AG09319 (cell line): ENCODE measurements at regions not wholly inside any gene's neighbourhood (a gene's known extent, or its start where the extent isn't known, plus 50 kb on each side); places are given as distances from the start of the nearest gene placed in this dataset.
"Not testable (repeated sequence)": the region's sequence is repeated elsewhere in the genome, so short reads cannot be mapped to it uniquely, and the experiment has no call there.

Experiments used
- DNase-seq: peaks from one replicate; pipeline ENCODE4 v3.0.0-alpha.2; 2010; ENCODE audit warnings: low read depth; ENCODE audit errors: extremely low read depth
- TF ChIP-seq, protein P1 (sequence below): IDR thresholded peaks from 2 replicates; pipeline ENCODE4 v1.5.1; 2011; ENCODE audit warnings: low read depth, mild to moderate bottlenecking, inconsistent platforms, low read length, moderate library complexity

DNA sequence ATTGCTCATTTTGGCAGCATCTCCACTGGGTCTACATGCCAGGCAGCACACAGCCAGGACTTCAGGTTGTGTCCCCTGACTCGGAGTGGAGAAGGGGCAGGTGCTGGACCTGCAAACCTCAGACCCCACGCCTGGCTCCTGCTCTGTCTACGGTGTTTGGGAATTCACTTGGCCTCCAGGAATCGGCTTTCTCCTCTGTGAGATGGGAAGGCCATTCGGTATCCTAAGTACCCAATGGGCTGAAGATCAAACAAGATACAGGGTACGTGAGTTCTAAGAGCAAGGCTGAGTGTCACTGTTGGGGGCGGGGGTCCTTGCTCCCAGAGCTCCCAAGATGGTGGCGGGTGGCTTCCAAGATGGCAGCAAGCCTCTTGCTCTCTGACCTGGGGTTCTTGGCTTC lies 73.2 kb upstream of the EN2 start:
- DNase-seq, result no peak
- TF ChIP-seq, protein P1, sequence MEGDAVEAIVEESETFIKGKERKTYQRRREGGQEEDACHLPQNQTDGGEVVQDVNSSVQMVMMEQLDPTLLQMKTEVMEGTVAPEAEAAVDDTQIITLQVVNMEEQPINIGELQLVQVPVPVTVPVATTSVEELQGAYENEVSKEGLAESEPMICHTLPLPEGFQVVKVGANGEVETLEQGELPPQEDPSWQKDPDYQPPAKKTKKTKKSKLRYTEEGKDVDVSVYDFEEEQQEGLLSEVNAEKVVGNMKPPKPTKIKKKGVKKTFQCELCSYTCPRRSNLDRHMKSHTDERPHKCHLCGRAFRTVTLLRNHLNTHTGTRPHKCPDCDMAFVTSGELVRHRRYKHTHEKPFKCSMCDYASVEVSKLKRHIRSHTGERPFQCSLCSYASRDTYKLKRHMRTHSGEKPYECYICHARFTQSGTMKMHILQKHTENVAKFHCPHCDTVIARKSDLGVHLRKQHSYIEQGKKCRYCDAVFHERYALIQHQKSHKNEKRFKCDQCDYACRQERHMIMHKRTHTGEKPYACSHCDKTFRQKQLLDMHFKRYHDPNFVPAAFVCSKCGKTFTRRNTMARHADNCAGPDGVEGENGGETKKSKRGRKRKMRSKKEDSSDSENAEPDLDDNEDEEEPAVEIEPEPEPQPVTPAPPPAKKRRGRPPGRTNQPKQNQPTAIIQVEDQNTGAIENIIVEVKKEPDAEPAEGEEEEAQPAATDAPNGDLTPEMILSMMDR, result no peak

DNA sequence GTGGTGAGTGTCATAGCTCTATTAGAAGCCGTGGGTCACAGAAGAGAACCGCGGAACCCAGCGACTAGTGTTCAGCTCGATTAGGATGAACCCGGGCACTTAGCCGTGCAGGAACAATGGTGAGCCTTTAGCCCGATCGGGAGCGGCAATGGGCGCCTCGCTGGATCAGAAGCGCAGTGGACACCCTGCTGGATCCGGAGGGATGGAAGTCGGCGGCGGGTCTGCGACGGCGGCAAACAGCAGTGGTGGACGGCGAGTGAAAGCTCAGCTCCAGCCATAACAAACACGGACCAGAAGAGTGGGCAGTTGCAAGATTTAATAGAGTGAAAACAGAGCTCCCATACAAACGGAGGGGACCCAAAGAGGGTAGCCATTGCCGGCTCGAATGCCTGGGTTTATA lies 72.7 kb upstream of the EN2 start:
- not testable (repeated sequence) for DNase-seq

DNA sequence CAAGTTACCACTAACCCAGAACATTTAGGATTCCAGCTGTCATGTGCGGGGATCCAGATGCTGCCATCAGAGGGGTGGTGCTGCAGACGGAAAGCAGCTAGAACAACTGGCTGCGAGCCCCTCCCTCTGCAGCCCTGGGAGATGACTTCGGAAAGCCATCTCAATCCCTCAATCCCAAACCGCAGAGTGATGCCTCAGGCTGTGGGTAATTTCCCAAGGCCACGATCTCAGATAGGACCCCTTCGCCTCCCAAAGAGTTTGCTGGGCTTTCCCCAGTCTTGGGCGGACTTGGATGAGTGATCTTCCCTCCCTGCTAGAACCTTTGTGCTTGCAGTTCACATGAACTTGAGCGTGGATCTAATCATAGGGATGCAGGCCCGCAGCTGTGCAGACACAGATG lies 71.3 kb upstream of the EN2 start:
- DNase-seq, result no peak
- TF ChIP-seq, protein P1, result no peak

DNA sequence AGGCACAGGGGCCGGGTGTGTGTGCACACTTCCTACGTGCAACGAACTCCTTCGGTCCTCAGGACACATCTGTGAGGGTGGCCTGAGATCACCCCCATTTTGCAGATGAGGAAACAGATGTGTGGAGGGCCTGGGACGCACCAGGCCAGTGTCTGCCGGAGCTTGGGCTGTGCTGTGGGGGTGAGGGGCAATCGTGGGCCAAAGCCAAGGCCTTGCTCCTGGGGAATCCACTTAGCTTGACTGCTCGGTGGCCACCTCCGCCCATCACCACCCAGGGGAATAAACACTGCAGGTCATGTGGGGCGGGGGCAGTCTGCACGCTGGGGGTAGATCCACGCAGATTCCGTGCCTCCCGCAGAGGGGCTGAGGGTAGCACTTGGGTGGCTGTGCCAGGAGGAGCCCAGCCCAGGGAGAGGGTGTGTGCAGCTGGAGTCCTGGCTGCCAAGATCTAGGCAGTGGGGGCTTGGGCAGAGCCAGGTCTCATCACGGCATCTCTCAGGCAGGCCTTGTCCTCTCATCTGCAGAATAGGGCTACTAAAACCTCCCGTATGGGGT lies 70.8 kb upstream of the EN2 start:
- DNase-seq, result no peak
- TF ChIP-seq, protein P1, result no peak

DNA sequence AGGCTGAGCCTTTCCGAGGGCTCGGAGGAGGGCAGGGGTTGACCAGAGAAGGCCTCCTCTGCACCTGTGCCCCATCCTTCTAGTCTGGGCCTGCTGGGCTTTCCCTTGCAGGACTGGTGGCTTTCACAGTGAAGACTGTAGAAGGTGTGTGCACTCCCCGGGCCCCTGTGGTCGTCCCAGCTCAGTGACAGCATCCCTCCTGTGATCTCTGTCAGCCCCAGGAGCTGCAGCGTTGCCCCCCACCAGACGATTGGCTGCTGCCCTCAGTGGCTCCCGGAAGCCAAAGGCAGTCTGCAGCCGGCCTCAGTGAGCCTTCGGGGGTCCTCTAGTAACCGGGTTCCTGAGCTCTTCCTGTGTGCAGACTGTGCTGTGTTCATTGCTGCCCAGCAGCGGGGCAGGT lies 69.4 kb upstream of the EN2 start:
- no peak for DNase-seq
- TF ChIP-seq, protein P1, result no peak

DNA sequence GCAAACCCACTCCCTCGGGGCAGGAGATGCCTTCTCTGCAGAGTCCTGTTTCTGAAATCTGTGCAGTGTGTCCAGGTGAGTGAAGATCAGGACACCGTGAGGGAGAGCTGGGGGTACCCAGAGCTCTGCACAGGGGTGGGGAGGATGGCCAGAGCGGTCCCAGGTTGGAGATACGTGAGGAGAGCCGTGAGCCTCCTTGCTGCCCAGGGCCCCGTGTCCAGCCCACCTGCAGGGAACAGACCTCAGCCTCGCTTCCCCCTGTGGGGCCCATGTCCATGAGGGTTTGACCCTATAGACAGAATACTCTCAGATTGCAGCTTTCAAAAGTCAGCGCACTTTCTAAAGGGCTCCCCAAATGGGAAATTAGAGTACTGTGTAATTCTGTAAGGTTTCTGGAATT lies 66.5 kb upstream of the EN2 start:
- TF ChIP-seq, protein P1, result no peak
- no peak for DNase-seq

DNA sequence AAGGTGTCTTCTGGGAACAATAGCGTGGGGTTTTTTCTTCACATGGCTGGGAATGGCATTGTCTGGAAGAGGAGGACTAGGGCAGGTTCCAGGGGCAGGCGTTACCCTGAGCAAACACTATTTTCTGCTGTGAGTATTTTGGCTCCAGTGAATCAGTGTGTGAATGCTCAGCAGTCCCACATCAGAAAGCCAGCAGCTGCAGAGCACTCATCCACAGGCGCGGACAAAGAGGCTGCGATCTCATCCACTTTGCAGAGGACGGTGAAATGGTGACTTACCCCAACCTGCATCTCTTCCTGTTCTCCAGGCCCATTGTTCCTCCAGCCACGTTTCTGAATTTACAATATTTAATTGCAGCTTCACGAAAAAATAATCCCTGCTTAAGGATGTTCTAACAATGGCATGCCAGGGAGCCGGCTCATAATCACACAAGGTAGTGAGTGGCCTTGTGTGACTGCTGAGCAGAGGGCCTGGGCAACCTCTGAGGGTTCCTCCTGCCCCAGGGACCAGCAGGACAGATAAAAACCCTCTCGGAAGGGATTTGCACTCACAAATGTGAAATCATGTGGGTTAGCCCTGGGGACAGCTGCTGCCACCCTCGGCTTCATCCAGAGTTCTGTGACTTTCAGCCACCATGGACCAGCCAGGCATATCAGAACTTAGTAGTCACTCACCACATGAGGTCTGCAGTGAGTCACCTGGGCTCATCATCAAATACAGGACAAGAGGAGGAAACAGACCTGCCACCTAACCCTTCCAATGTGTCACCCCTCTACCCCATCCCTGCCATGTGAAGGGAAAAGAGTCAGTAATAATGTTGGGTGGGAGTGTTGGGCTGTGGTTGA lies 65.0 kb upstream of the EN2 start:
- DNase-seq, result no peak
- TF ChIP-seq, protein P1, result no peak

DNA sequence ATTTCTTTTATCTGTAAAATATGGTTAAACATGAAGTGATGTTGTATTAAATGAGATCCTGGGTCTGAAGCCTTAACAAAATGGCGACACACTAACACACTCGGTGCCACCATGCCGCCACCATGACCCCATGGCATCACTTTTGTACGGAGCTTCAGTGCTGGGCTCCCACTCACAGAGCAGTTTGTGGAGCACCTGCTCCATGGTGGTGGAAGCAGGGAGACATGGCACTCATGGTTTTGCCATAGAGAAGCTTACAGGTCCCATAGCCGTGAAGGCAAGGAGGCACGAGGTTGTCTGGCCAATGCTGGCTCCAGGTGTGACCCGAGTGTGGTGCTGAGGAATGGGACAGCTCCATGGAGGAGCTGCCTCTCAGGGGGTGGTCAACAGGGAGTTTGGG lies 63.5 kb upstream of the EN2 start:
- TF ChIP-seq, protein P1, result no peak

More for the DNA sequence above, 63.5 kb upstream of the EN2 start:
- no peak for DNase-seq
